ENCODE measurements at regions not wholly inside any gene's neighbourhood (a gene's known extent, or its start where the extent isn't known, plus 50 kb on each side); places are given as distances from the start of the nearest gene placed in this dataset.

DNA sequence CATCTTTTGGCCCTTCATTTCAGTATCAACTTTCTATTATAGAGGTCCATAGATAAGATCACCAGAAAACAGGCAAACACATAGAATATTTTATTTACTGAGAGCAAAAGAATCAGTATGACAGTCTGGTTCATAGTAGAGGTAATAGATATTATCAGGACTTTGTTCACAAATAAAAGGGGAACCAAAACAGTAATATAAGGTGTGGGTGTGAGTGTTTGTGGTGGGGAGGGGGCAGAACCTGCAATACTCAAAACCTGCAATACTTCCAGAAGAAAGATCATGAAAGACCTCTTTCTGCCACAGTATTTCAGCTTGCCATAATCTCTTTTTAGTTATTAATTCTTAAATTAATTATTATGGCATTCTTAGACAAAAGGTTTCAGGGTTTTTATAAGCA, 578.7 kb upstream of the SLITRK1 start:
- TF ChIP-seq POLR2A (IDR thresholded peaks at IDR 0.05; ENCODE audit: low read length) (no peak), GATA1 (IDR thresholded peaks at IDR 0.05; ENCODE audit: low read depth, low read length) (no peak)

Data from erythroblast (primary cell).